Skin epidermis (tissue), 12 donors: ENCODE measurements at regions not wholly inside any gene's neighbourhood (a gene's known extent, or its start where the extent isn't known, plus 50 kb on each side); places are given as distances from the start of the nearest gene placed in this dataset.
"Not testable (repeated sequence)": the region's sequence is repeated elsewhere in the genome, so short reads cannot be mapped to it uniquely, and the experiment has no call there.

ENCODE experiments used
- H3K27ac ChIP-seq, 21 experiments: fragments of 200-600 bp; sonication (generic) in 11 of 21; one replicate each; pipeline ENCODE4 v1.5.0; 2020; ENCODE audit warnings: mild to moderate bottlenecking in 3 of 21, inconsistent platforms in 2 of 21, moderate library complexity in 2 of 21
- H3K4me3 ChIP-seq, 7 experiments: fragments of 200-600 bp; sonication (generic) in 2 of 7; one replicate each; pipeline ENCODE4 v1.5.0; 2020; ENCODE audit warnings: inconsistent platforms in 2 of 7, mild to moderate bottlenecking in 2 of 7, moderate library complexity in 1 of 7

GRCh38 chr5:142259758-142260157 is 65.1 kb downstream of the SPRY4 start:
- no peak overlapping the region for H3K4me3 ChIP-seq
- H3K27ac ChIP-seq: no peak overlapping the region

GRCh38 chr5:142255831-142256230 is 69.0 kb downstream of the SPRY4 start:
- no peak overlapping the region for H3K27ac ChIP-seq
- no peak overlapping the region for H3K4me3 ChIP-seq

DNA sequence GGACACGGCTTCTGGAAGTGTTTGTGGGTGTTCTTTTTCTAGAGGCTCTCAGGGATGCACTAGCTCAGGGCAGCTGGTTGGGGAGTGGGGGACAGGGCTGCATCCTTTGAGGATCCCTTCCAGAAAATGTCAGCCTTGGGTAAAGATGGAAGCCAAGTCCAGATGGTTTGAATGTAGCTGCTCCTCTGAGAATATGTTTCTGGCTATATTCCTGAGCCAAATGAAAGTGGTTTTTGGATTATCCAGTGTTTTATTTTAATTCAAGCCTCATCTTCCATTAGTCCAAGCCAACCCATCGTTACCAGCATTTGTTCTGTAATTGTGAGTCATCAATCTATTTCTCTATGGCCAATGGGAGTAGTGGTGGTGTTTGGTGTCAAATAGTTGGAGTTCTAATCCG is 70.4 kb downstream of the SPRY4 start:
- Histone ChIP-seq H3K27ac (no peak overlapping the region), H3K4me3 (no peak overlapping the region)

GRCh38 chr5:142253938-142254337 is 70.9 kb downstream of the SPRY4 start:
- H3K4me3 ChIP-seq: no peak overlapping the region
- H3K27ac ChIP-seq: no peak overlapping the region

GRCh38 chr5:142250119-142250518 is 74.7 kb downstream of the SPRY4 start:
- Histone ChIP-seq H3K4me3 (no peak overlapping the region), H3K27ac (no peak overlapping the region)

- no peak overlapping the region for H3K4me3 ChIP-seq
- no peak overlapping the region for H3K27ac ChIP-seq
These were observed 75.9 kb downstream of the SPRY4 start for GRCh38 chr5:142248853-142249462.

GRCh38 chr5:142246258-142246657 is 78.6 kb downstream of the SPRY4 start:
- Histone ChIP-seq H3K4me3 (no peak overlapping the region), H3K27ac (peak overlapping the region in 9 of 21 experiments; percentile 39 to 74 (median 47))

DNA sequence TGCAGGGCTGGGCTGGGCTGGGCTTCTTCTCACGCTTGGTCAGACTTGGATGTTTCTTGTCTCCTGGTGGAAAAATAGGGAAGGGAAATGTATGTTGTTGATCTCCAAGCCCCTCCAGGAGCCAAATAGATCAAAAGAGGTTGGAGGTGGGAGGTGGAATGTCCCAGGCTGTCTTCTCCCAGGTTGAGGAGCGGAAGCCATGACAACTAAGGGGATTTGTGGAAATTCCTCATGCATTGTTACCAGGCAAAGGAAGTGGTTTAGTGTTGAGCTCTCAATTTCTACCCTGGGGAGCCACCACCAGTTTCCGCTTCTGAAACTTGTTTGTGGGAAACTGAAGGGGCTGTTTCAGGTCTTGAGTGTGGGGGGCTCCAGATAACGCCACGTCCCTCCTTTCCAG is 79.0 kb downstream of the SPRY4 start:
- H3K27ac ChIP-seq: peak overlapping the region in 9 of 21 experiments; percentile 39 to 74 (median 47)
- H3K4me3 ChIP-seq: no peak overlapping the region

DNA sequence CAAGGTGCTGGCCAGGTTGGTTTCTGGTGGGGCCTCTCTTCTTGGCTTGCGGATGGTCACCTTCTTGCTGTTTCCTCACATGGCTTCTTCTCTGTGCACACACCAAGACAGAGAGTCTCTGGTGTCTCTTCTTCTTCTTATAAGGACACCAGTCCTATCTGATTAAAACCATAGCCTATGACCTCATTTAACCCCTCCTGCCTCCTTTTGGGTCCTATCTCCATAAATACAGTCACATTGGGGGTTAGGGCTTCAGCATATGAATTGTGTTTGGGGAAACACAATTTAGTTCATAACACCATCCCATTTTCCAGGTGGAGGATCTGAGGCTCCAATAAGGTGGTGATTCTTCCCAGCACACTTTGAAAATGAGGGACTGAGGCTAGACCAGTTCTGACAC is 80.4 kb downstream of the SPRY4 start:
- H3K4me3 ChIP-seq: no peak overlapping the region
- H3K27ac ChIP-seq: no peak overlapping the region

DNA sequence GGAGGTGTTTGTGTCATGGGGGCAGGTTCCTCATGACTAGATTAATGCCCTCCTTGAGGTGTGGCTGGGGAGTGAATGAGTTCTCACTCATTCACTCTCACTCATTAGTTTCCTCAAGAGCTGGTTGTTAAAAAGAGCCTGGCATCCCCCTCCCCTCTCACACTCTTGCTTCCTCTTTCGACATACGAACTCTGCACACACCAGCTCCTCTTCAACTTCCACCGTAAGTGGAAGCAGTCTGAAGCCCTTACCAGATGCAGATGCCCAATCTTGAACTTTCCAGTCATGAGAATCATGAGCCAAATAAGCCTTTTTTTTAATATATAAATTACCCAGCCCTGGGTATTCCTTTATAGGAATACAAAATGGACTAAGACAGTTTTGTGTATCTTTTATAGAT is 82.5 kb downstream of the SPRY4 start:
- no peak overlapping the region for H3K27ac ChIP-seq
- no peak overlapping the region for H3K4me3 ChIP-seq

- Histone ChIP-seq H3K4me3 (no peak overlapping the region), H3K27ac (no peak overlapping the region)
These were observed 85.2 kb downstream of the SPRY4 start for GRCh38 chr5:142239394-142240159.

DNA sequence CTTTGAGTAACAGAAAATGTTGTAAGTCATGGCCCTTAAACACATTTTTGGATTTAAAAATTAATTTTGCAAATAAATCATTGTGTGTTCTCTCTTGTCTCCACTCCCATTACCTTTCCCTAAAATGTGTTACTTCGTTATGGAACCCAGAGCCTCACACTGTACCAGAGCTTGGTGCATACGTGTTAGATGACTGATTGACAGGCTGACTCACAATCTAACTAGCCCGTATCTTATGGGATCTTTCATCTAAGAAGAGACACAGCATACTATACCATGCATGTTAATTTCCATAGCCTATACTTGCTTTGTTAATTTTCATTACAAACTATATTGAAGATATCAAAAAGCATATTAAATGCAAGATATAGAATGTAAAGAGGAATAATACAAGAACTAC is 87.1 kb downstream of the SPRY4 start:
- Histone ChIP-seq H3K27ac (no peak overlapping the region), H3K4me3 (no peak overlapping the region)

- H3K27ac ChIP-seq: not testable (repeated sequence)
These were observed 88.0 kb downstream of the SPRY4 start for GRCh38 chr5:142236673-142237290.

DNA sequence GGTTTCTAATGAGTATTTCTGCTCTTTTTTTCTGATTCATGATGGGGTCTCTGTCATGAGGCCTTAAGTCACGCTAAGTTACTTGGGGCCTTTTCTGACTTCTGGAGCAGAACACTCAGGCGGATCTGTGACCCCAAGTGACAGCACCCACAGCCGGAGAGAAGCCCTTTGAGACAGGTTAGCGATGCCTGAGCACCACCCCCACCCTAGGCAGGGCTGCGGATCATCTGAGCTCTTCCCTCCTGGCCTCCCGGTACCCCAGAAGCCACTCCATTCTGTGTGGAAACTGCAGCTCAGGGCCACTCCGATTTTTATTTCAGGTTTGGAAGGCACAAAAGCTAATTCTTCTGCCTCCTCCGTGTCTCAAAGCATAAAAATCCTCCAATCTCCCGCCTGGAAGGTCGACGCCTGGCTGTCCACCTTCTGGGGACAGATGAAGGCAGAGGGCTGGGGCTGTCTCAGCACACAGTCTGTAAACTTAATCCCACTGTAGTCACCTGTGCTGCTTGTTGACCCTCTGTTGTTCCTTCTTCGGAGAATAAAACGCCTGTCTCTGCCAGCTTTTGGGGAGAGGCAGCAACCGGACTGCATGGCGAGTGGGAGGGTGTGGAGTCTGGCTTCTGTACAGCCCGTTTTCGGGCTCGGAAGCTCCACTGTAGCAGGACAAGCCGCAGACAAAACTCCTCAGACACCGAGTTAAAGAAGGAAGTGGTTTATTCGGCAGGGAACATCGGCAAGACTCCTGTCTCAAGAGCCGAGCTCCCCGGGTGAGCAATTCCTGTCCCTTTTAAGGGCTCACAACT is 88.8 kb downstream of the SPRY4 start:
- Histone ChIP-seq H3K4me3 (no peak overlapping the region), H3K27ac (peak overlapping the region in 1 of 21 experiments; percentile 6)

More at GRCh38 chr5:142236673-142237290, 88.0 kb downstream of the SPRY4 start:
- H3K4me3 ChIP-seq: not testable (repeated sequence)

DNA sequence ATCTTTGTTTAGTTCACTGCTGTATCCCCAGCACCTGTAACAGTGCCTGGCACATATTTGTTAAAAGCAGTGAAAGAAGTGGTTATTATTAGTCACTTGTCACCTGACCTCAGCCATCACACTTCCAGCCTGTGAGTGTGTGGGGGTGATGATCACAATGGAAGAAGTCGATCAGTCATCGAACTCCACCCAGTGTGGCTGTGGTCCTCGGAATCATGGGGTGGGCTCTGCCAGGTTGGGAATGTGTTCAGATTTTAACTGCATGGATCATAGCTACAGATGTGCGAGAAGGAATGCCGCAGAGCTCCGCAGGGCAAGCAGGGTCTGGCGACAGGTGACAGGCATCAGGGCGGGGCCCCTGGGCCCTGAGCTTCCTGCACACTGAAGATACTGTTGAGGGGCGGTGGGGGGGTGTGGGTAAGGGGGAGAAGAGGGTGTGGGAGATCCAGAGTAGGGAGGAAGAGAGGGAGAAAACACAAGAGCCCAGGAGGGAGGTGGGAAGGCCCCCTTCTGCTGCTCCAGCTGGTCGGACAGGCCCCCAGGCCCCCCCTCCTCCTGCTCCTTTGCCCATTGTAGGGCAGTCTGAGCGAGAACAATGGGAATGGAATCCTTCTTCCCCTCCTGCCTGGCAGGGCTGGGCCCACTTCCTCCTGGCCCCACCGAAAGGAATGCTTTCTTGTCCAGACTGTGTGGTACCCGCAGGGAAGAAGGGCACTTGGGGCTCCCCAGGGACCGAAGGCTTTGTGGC is 89.6 kb downstream of the SPRY4 start:
- Histone ChIP-seq H3K4me3 (no peak overlapping the region), H3K27ac (peak overlapping the region in 1 of 21 experiments; percentile 6)

GRCh38 chr5:142233083-142234032 is 91.5 kb downstream of the SPRY4 start:
- H3K27ac ChIP-seq: no peak overlapping the region

GRCh38 chr5:142230949-142231348 is 93.9 kb downstream of the SPRY4 start:
- not testable (repeated sequence) for H3K4me3 ChIP-seq, H3K27ac ChIP-seq

More at GRCh38 chr5:142233083-142234032, 91.5 kb downstream of the SPRY4 start:
- no peak overlapping the region for H3K4me3 ChIP-seq

DNA sequence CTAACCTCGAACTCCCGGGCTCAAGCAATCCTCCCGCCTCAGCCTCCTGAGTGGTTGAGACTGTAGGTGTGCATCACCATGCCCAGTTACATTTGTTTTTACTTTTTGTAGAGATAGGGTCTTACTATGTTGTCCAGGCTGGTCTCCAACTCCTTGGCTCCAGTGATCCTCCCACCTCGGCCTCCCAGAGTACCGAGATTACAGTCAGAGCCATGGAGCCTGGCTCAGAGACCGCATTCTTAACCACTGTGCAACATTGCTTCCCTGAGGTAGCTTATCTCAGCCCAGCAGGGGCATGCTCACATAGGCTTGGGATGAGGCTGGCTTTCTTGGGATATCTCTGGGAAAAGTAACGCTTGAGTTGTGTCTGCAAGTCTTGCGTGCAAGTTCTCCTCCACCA is 99.7 kb downstream of the SPRY4 start:
- H3K27ac ChIP-seq: no peak overlapping the region
- no peak overlapping the region for H3K4me3 ChIP-seq
